ENCODE measurements at regions not wholly inside any gene's neighbourhood (a gene's known extent, or its start where the extent isn't known, plus 50 kb on each side); places are given as distances from the start of the nearest gene placed in this dataset.

DNA sequence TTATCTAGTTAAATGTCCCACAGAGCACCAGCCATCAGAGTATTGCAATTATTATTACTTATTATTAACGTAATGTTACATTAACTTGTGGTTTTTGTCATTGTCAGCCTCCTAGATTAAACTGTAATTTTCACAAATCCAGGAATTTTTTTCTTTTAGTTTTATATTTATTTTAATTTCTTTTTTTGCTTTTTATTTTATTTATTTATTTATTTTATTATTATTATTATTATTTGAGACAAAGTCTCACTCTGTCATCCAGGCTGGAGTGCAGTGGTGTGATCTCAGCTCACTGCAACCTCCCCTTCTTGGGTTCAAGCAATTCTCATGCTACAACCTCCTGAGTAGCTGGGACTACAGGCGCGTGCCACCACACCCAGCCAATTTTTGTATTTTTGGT, 202.9 kb upstream of the LUZP2 start:
- Histone ChIP-seq H3K4me3 (ENCODE audit: low read depth, low read length) (no peak overlapping the region), H3K4me1 (no peaks in the 10 kb centered on the region), H3K27me3 (replicated peaks; ENCODE audit: control insufficient read depth, insufficient read depth, low read length) (no peaks in the 10 kb centered on the region), H3K9me3 (no peaks in the 10 kb centered on the region), H3K36me3 (ENCODE audit: control insufficient read depth, insufficient read depth, low read length) (no peaks in the 10 kb centered on the region)
- POLR2A ChIA-PET: no interaction called here
- CTCF ChIA-PET: no interaction called here
- intact Hi-C loops (cut with micrococcal nuclease; ENCODE audit: unreplicated experiment): no loop called here
- DNase-seq: no peak
- no peak overlapping the region for H3K27ac Mint-ChIP-seq (ENCODE audit: unreplicated experiment)
- TF ChIP-seq, protein P1, sequence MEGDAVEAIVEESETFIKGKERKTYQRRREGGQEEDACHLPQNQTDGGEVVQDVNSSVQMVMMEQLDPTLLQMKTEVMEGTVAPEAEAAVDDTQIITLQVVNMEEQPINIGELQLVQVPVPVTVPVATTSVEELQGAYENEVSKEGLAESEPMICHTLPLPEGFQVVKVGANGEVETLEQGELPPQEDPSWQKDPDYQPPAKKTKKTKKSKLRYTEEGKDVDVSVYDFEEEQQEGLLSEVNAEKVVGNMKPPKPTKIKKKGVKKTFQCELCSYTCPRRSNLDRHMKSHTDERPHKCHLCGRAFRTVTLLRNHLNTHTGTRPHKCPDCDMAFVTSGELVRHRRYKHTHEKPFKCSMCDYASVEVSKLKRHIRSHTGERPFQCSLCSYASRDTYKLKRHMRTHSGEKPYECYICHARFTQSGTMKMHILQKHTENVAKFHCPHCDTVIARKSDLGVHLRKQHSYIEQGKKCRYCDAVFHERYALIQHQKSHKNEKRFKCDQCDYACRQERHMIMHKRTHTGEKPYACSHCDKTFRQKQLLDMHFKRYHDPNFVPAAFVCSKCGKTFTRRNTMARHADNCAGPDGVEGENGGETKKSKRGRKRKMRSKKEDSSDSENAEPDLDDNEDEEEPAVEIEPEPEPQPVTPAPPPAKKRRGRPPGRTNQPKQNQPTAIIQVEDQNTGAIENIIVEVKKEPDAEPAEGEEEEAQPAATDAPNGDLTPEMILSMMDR (IDR thresholded peaks at IDR 0.05; ENCODE audit: insufficient read depth in 1 of 2, low read depth in 1 of 2, low read length in 1 of 2, severe bottlenecking in 1 of 2, unreplicated experiment in 1 of 2): no peak
- no peaks in the 10 kb centered on the region for H3K27me3 Mint-ChIP-seq (ENCODE audit: insufficient read depth, unreplicated experiment)
- H3K4me1 Mint-ChIP-seq (ENCODE audit: low read depth, unreplicated experiment): no peaks in the 10 kb centered on the region
- no peaks in the 10 kb centered on the region for H3K9me3 Mint-ChIP-seq (ENCODE audit: unreplicated experiment)
- no peaks in the 10 kb centered on the region for H3K36me3 Mint-ChIP-seq (ENCODE audit: insufficient read depth, unreplicated experiment)
- no peak overlapping the region for H3K4me3 Mint-ChIP-seq (ENCODE audit: unreplicated experiment)
- BruUV-seq (replicated peaks): no TSS peak

DNA sequence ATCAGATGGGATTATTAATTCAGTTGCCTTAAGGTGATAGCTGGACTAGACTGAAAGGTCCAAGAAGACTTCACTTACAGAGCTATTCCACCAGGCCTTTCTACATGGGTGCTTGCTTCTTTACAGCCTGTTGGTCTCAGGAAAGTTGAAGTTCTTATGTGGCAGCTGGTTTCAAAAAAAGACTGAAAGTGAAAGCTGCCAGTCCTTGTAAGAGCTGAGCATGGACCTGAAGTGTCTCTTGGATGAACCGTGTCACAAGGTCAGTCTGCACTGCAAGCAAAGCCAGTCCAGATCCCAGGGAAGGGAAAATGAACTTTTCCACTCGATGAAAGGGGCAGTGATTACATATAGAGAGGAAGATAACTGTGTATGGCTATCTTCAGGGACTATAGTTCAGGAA, 201.5 kb upstream of the LUZP2 start:
- H3K36me3 Mint-ChIP-seq (ENCODE audit: insufficient read depth, unreplicated experiment): no peaks in the 10 kb centered on the region
- TF ChIP-seq, protein P1 (IDR thresholded peaks at IDR 0.05; ENCODE audit: insufficient read depth in 1 of 2, low read depth in 1 of 2, low read length in 1 of 2, severe bottlenecking in 1 of 2, unreplicated experiment in 1 of 2): no peak
- H3K4me1 Mint-ChIP-seq (ENCODE audit: low read depth, unreplicated experiment): no peaks in the 10 kb centered on the region
- intact Hi-C loops (cut with micrococcal nuclease; ENCODE audit: unreplicated experiment): no loop called here
- ChIA-PET CTCF (no interaction called here), POLR2A (no interaction called here)
- Histone ChIP-seq H3K4me1 (no peaks in the 10 kb centered on the region), H3K36me3 (ENCODE audit: control insufficient read depth, insufficient read depth, low read length) (no peaks in the 10 kb centered on the region), H3K4me3 (ENCODE audit: low read depth, low read length) (no peak overlapping the region), H3K9me3 (no peaks in the 10 kb centered on the region), H3K27me3 (replicated peaks; ENCODE audit: control insufficient read depth, insufficient read depth, low read length) (no peaks in the 10 kb centered on the region)
- H3K27ac Mint-ChIP-seq (ENCODE audit: unreplicated experiment): no peak overlapping the region
- DNase-seq: no peak
- H3K9me3 Mint-ChIP-seq (ENCODE audit: unreplicated experiment): no peaks in the 10 kb centered on the region
- BruUV-seq (replicated peaks): no TSS peak
- no peak overlapping the region for H3K4me3 Mint-ChIP-seq (ENCODE audit: unreplicated experiment)
- no peaks in the 10 kb centered on the region for H3K27me3 Mint-ChIP-seq (ENCODE audit: insufficient read depth, unreplicated experiment)

DNA sequence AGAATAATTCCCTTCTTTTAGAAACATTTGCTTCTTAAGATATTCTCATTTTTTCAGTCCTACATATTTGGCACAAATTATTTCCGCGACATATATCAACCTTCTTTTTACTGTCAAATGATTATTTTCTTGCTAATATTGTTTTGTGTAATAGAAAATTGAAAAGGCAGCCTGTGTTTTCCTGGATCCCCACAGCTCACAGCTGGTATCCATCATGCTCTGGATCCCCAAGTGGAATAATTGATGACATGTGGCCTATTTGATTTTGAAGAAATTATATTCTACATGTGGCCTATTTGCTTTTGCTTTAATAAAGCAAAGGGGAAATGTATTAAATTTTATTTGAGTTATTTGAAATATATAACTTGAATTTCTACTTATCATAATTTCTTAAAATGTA, 199.4 kb upstream of the LUZP2 start:
- BruUV-seq (replicated peaks): no TSS peak
- Mint-ChIP-seq H3K27me3 (ENCODE audit: insufficient read depth, unreplicated experiment) (no peaks in the 10 kb centered on the region), H3K4me3 (ENCODE audit: unreplicated experiment) (no peak overlapping the region), H3K4me1 (ENCODE audit: low read depth, unreplicated experiment) (no peaks in the 10 kb centered on the region), H3K36me3 (ENCODE audit: insufficient read depth, unreplicated experiment) (no peaks in the 10 kb centered on the region), H3K27ac (ENCODE audit: unreplicated experiment) (no peak overlapping the region), H3K9me3 (ENCODE audit: unreplicated experiment) (no peaks in the 10 kb centered on the region)
- Histone ChIP-seq H3K9me3 (no peaks in the 10 kb centered on the region), H3K4me3 (ENCODE audit: low read depth, low read length) (no peak overlapping the region), H3K27me3 (replicated peaks; ENCODE audit: control insufficient read depth, insufficient read depth, low read length) (no peaks in the 10 kb centered on the region), H3K36me3 (ENCODE audit: control insufficient read depth, insufficient read depth, low read length) (no peaks in the 10 kb centered on the region), H3K4me1 (no peaks in the 10 kb centered on the region)
- intact Hi-C loops (cut with micrococcal nuclease; ENCODE audit: unreplicated experiment): no loop called here
- POLR2A ChIA-PET: no interaction called here
- CTCF ChIA-PET: no interaction called here
- no peak for DNase-seq
- TF ChIP-seq, protein P1 (IDR thresholded peaks at IDR 0.05; ENCODE audit: insufficient read depth in 1 of 2, low read depth in 1 of 2, low read length in 1 of 2, severe bottlenecking in 1 of 2, unreplicated experiment in 1 of 2): no peak
